ENCODE measurements at regions not wholly inside any gene's neighbourhood (a gene's known extent, or its start where the extent isn't known, plus 50 kb on each side); places are given as distances from the start of the nearest gene placed in this dataset.

DNA sequence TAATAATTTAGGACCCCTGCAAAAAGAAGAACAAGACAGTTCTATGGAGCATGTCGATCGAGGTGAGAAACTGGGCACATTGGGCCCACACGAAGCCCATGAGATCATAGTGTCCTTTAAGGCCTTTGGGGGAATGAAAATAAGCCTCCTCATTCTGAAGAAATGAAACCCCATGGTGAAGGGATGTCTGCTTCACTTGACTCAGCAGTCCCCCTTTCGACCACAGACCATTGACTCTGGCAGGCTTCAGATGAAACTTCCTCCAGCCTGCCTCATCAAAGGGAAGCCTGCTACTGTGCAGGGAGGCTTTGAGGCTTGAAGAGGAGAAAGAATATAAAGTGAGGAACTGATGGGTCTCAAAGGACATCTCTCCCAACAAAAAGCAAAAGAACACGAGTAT lies 144.2 kb upstream of the FBXL4 start:
- TF ChIP-seq TARDBP (IDR thresholded peaks at IDR 0.05) (no peak), L3MBTL2 (conservative IDR thresholded peaks at IDR 0.05) (no peak), HDGF (IDR thresholded peaks at IDR 0.05; ENCODE audit: borderline replicate concordance) (no peak), SP1 (IDR thresholded peaks at IDR 0.05) (no peak)
